ENCODE measurements at regions not wholly inside any gene's neighbourhood (a gene's known extent, or its start where the extent isn't known, plus 50 kb on each side); places are given as distances from the start of the nearest gene placed in this dataset.

DNA sequence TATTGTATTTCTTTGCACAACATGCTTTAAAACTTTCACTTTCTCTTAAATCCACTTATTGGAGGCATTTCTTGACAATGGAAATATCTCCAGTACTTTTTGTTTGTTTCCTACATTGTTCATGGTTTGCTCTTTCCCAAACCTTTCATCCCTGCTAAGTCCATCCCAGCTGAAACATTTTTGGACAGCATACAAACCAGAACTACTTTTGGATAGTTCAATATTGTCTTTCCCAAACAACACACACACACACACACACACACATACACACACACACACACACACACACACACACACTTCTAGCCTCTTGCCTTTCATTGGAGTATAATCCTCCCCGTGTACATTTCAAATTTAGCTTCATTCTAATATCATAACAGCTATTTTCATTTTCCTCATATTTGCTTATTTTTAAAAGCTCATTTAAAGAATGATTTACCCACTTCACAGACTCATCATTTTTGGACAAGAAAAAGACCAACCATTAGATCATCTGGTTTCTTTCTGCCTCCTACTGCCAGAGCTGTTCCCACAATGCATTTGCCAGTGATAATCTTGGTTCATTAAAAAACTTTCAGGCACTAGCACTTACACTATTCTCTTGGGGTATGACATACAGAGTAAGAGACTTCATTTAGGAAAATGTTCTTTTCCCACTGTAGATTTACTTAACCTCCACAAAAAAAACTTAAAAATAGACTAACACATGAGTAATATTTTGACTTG lies 248.1 kb downstream of the CD109 start:
- ChIA-PET CTCF (interaction anchor here (0.9 kb wide), 1 partner anchor 20 kb away, joined by 3 read pairs; no protein-coding TSS in a partner anchor), POLR2A (no interaction called here)
- no peak for DNase-seq (ENCODE audit: extremely low spot score)
- TF ChIP-seq, protein P1, sequence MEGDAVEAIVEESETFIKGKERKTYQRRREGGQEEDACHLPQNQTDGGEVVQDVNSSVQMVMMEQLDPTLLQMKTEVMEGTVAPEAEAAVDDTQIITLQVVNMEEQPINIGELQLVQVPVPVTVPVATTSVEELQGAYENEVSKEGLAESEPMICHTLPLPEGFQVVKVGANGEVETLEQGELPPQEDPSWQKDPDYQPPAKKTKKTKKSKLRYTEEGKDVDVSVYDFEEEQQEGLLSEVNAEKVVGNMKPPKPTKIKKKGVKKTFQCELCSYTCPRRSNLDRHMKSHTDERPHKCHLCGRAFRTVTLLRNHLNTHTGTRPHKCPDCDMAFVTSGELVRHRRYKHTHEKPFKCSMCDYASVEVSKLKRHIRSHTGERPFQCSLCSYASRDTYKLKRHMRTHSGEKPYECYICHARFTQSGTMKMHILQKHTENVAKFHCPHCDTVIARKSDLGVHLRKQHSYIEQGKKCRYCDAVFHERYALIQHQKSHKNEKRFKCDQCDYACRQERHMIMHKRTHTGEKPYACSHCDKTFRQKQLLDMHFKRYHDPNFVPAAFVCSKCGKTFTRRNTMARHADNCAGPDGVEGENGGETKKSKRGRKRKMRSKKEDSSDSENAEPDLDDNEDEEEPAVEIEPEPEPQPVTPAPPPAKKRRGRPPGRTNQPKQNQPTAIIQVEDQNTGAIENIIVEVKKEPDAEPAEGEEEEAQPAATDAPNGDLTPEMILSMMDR (IDR thresholded peaks at IDR 0.05; ENCODE audit: control extremely low read depth, extremely low read depth, low read depth, missing control alignments), result no peak

DNA sequence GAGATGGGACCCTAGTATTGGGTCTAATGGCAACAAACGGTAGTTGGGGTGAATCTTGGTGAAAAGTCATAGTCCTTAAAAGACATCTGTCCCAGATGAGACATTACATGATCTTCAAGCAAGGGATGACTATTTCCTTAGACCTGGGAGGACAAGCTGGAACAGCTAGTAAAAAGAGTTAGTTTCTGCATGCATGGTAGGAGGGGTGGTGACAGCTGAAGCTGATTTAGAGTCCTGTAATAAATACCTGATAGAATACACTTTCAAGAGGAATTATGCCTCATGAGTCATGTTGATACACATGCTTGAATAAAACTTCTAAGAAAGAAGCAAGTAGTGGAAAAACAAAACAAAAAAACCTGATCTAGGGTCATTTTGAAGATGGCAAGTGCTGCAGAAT lies 247.4 kb downstream of the CD109 start:
- TF ChIP-seq, protein P1 (IDR thresholded peaks at IDR 0.05; ENCODE audit: control extremely low read depth, extremely low read depth, low read depth, missing control alignments), result no peak
- ChIA-PET CTCF (interaction anchor here (0.9 kb wide), 1 partner anchor 21 kb away, joined by 3 read pairs; no protein-coding TSS in a partner anchor), POLR2A (no interaction called here)
- no peak for DNase-seq (ENCODE audit: extremely low spot score)

DNA sequence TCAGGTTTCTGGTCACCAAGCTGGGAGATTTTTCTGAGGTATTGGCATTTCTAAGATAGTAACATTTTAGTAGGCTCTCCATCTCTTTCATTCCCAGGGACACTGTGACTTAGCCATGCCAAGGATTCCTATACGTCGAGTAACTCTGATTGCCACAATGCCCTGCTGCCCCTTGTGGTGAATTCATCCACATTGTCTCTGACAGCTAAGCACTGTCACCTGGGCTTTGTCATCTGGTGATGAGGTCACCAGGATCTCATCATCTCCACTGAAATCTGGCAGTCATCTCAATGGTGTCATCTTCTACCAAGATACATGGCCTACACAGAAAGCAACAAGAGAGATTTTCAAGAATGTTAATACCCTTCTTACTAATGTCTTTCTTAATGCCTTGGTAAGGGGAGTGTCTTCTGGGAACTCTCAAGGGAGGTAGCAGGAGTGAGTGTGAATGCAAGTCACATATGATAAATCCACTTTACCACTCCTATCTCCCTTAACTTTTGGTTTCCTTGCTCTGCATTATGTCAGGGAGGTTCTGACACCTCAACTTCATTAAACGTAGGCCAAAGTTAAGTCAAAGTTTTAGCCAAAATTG lies 246.7 kb downstream of the CD109 start:
- POLR2A ChIA-PET, result no interaction called here
- CTCF ChIA-PET, result no interaction called here
- no peak for DNase-seq (ENCODE audit: extremely low spot score)
- TF ChIP-seq, protein P1 (IDR thresholded peaks at IDR 0.05; ENCODE audit: control extremely low read depth, extremely low read depth, low read depth, missing control alignments), result no peak

- TF ChIP-seq, protein P1 (IDR thresholded peaks at IDR 0.05; ENCODE audit: control extremely low read depth, extremely low read depth, low read depth, missing control alignments), result no peak
- ChIA-PET CTCF (no interaction called here), POLR2A (no interaction called here)
These were observed 245.9 kb downstream of the CD109 start for GRCh38 chr6:73941892-73942291.

GRCh38 chr6:73937805-73938204 lies 241.8 kb downstream of the CD109 start:
- TF ChIP-seq, protein P1 (IDR thresholded peaks at IDR 0.05; ENCODE audit: control extremely low read depth, extremely low read depth, low read depth, missing control alignments), result no peak

More at GRCh38 chr6:73941892-73942291, 245.9 kb downstream of the CD109 start:
- no peak for DNase-seq (ENCODE audit: extremely low spot score)

DNA sequence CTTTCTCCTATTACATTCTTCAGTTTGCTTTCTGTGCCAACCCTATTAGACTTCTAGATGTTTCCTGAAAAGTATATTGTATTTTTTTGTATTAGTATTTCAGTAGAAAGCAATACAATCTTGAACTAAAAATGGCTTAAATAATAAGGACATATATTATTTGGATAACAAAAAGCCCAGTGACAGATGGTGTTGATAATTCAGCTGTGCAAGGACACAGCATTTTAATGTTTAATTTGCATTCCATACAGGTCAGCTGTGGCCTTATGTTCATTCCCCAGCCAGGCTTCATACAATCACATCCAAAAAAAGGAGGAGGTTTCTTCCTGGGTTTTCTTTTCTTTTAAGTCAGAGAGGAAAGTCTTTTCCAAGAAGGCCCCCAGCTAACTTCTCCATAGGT lies 236.9 kb downstream of the CD109 start:
- POLR2A ChIA-PET, result no interaction called here
- TF ChIP-seq, protein P1 (IDR thresholded peaks at IDR 0.05; ENCODE audit: control extremely low read depth, extremely low read depth, low read depth, missing control alignments), result no peak
- DNase-seq (ENCODE audit: extremely low spot score), result no peak
- CTCF ChIA-PET, result no interaction called here

More at GRCh38 chr6:73937805-73938204, 241.8 kb downstream of the CD109 start:
- CTCF ChIA-PET, result interaction anchor here (1.4 kb wide), 1 partner anchor 38 kb away, joined by 3 read pairs; no protein-coding TSS in a partner anchor
- POLR2A ChIA-PET, result no interaction called here
- no peak for DNase-seq (ENCODE audit: extremely low spot score)

Measured in GM10248 (cell line).